Vagina (tissue), 2 donors: ENCODE measurements at regions not wholly inside any gene's neighbourhood (a gene's known extent, or its start where the extent isn't known, plus 50 kb on each side); places are given as distances from the start of the nearest gene placed in this dataset.

ENCODE experiments used
- CTCF ChIP-seq, 3 experiments: fragments of 450-650 bp in 2 of 3; fragments of 200-600 bp in 1 of 3; sonication (generic) in 1 of 3; IDR thresholded peaks; one replicate each; pipeline ENCODE4 v1.5.1; 2017 to 2019; ENCODE audit warnings: antibody characterized with exemption in 3 of 3, mild to moderate bottlenecking in 2 of 3, moderate library complexity in 2 of 3
- POLR2A ChIP-seq, 2 donors: fragments of 450-650 bp; IDR thresholded peaks; one replicate each; pipeline ENCODE4 v1.6.1; 2017; ENCODE audit warnings: antibody characterized with exemption in 2 of 2, mild to moderate bottlenecking in 2 of 2, moderate library complexity in 2 of 2

GRCh38 chr15:81061490-81062253 lies 60.9 kb downstream of the TLNRD1 start:
- TF ChIP-seq CTCF (IDR thresholded peaks at IDR 0.05) (no peak), POLR2A (IDR thresholded peaks at IDR 0.05) (no peak)
